HL-60/S4 (cell line): ENCODE measurements at regions not wholly inside any gene's neighbourhood (a gene's known extent, or its start where the extent isn't known, plus 50 kb on each side); places are given as distances from the start of the nearest gene placed in this dataset.

Source experiments
- in situ Hi-C: fragments of 300-500 bp; cut with MboI; formaldehyde crosslinking; loops from 2 replicates; pipeline ENCODE4 v1.14.3; 2022; ENCODE audit warnings: low sequenced_read_pairs

DNA sequence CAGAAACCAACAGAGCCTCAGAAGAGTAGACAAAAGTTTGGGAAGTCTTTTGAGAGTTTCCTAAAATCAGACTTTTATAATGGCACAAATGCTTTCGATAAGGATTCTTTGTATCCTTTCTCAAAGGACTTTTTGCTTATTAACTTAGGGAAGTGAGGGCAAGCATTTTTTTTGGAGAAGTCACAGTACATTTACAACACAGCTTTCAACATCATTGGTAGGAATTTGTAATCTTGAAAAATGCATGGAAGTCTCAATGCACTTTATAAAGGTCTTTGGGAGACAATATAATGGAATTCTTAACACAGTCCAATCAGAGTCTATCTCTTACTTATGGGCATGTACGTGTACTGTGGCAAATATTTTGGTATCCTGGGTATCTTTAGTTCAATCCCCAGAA lies 325.8 kb upstream of the NR5A2 start:
- in situ Hi-C loops: no loop called here

DNA sequence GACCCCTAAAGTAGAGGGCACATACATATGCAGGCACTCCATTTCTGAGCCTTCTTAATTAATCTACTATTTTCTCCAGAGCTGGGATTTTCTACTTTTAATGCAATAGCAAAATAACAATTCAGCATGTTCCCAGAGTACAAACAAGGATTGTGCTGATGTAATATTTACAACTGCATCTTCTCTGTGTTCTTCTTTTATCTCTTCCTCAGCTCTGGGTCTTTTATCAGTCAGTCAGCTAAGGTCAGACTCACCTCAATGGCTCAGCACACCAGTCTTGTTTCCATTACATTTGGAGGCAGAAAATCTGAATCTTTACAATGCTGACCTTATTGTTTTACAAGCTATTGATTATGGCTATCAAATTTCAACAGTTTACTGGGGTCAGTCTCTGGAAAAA lies 323.3 kb upstream of the NR5A2 start:
- in situ Hi-C loops: no loop called here

- in situ Hi-C loops: no loop called here
Measured at GRCh38 chr1:199705825-199706224, 321.7 kb upstream of the NR5A2 start.

- in situ Hi-C loops: no loop called here
Measured at GRCh38 chr1:199706826-199707606, 320.5 kb upstream of the NR5A2 start.

- in situ Hi-C loops: no loop called here
Measured at GRCh38 chr1:199710974-199711373, 316.5 kb upstream of the NR5A2 start.

- in situ Hi-C loops: no loop called here
Measured at GRCh38 chr1:199716729-199717128, 310.8 kb upstream of the NR5A2 start.

- in situ Hi-C loops: no loop called here
Measured at GRCh38 chr1:199719156-199719842, 308.2 kb upstream of the NR5A2 start.

- in situ Hi-C loops: no loop called here
Measured at GRCh38 chr1:199720496-199720895, 307.0 kb upstream of the NR5A2 start.

DNA sequence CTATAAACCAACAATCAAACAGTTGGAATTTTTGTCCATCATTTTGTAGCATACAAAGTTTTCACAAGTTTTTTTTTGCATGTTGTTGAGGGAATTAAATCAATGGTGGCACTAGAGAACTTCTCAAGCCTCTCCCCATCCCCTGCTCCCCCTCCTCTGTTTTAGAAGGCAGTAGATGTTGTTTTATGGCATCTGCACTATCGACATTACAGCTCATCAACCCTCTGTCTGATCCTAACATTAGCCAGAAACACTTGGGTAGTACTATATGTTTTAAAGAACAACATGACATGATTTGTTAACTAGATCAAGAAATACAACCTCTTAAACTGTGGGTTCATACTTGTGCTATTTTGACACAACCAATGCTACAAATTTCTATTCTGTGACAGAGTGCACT lies 306.5 kb upstream of the NR5A2 start:
- in situ Hi-C loops: no loop called here

- in situ Hi-C loops: no loop called here
Measured at GRCh38 chr1:199723250-199723956, 304.1 kb upstream of the NR5A2 start.

DNA sequence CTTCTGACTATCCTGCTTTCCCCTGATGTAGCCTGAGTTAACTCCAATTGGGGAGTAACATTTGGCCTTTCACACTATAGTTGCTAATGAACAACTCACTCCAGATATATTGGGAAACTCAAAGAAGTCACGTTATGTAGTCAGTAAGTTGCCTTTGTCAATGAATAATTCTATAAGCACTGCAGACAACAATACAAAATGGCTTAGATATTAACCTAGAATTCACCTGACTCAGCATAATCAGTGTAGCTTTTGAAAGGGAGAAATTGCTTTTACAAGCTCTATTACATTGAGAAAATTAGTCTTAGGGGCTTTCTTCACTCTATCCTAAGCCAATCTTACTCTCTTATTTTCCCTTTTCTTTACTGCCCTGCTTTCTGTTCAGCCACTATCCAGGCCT lies 303.5 kb upstream of the NR5A2 start:
- in situ Hi-C loops: no loop called here

DNA sequence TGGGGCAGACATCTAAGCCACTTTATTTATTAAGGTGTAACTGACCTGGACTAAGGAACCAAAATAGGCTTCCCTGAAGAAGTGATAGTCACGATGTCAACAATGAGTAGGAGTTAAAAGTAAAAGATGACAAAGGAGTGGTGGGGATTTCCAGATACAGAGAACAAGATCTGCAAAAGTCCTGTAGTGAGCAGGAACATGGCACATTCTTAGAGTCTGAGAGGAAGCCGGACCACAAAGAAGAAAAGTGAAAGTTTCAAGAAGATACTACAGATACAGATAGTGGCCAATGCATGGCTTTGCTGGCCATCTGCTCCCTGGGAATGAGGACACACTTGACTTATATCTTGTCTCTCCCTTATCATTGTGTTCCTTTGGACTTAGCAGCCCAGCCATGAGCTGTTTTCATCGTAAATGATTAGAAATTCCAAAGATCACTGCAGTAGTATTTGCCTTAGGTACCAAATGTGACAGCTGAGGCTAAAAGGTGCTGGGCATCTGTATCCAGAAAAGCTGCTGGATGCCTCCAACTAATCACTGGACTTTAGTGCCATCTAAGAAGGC lies 302.4 kb upstream of the NR5A2 start:
- in situ Hi-C loops: no loop called here

- in situ Hi-C loops: no loop called here
Measured at GRCh38 chr1:199727682-199728081, 299.8 kb upstream of the NR5A2 start.

DNA sequence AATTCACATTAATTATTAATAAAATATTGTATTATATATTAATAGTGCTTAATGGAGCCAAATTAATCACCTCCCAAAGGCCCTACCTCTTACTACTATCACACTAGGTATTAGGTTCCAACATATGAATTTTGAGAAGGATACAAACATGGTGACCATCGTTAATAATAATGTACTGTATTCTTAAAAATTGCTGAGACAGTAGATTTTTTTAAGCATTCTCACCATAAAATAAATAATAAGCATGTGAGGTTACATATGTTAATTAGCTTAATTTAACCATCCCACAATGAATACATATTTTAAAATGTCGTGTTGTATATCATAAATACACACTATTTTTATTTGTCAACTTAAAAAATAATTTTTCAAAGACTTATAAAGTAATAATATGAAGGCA lies 299.2 kb upstream of the NR5A2 start:
- in situ Hi-C loops: no loop called here

DNA sequence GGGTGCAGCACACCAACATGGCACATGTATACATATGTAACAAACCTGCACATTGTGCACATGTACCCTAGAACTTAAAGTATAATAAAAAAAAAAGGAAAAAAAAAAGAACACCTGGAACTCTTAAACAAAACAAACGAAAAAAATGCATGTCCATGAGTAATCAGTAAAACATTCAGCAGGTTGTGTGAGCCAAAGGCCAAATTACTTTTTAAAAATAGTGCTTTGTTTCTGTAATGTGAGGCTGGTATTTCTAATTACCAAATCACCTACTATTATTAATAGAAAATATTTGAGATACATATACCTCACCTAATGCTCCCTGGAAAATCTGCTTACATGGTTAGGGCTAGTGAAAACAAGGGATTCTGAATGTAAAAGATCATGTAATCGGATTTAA lies 294.4 kb upstream of the NR5A2 start:
- in situ Hi-C loops: no loop called here

- in situ Hi-C loops: no loop called here
Measured at GRCh38 chr1:199734186-199734585, 293.3 kb upstream of the NR5A2 start.

GRCh38 chr1:199735660-199736059 lies 291.9 kb upstream of the NR5A2 start:
- in situ Hi-C loops: no loop called here

DNA sequence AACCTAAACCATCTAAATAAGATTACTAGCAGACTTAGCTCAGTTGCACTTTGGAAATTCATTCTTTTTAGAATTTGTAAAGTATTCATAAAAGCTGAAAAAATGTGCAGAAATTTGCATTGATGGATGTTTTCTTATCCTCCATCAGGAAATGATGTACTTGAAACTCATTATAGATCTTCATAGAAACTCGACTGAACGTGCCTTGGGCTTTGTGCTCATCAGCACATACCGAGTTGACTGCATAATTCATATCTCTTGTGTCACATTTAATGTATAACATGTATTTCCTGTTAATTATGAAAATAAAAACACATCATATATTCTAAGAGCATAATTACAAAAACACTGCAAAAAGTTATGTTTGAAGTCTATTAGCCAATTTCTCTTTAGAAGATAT lies 290.9 kb upstream of the NR5A2 start:
- in situ Hi-C loops: no loop called here

GRCh38 chr1:199741586-199741985 lies 285.9 kb upstream of the NR5A2 start:
- in situ Hi-C loops: no loop called here

- in situ Hi-C loops: no loop called here
Measured at GRCh38 chr1:199742547-199742946, 285.0 kb upstream of the NR5A2 start.

- in situ Hi-C loops: no loop called here
Measured at GRCh38 chr1:199743227-199743626, 284.3 kb upstream of the NR5A2 start.
